HG03342 (cell line): ENCODE measurements at regions not wholly inside any gene's neighbourhood (a gene's known extent, or its start where the extent isn't known, plus 50 kb on each side); places are given as distances from the start of the nearest gene placed in this dataset.

Source experiments
- ATAC-seq: cut with Tn5 transposase; IDR thresholded peaks from one replicate; pipeline ENCODE4 v1.9.1; 2021; ENCODE audit warnings: mild to moderate bottlenecking, moderate library complexity; ENCODE audit not compliant: unreplicated experiment

- no peak for ATAC-seq
These were observed 260.9 kb downstream of the BMP4 start for GRCh38 chr14:53695692-53696214.

DNA sequence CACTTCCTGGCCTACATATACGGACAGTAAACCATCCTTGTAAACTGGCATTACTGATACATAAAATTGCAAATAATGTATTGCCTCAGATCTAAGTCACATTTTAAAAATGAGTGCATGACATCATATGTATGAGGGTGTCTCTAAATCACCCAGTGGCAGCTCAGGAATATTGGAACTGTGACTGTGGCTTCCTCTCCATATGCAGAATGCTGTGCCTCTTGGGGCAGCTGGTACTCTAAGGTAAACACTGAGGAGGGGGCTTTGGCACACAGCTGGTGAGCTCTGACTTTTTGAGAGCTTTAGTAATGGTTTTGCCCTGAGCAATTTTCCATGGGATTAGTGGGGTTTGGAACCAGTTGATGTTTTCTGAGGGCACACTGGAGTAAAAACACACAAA lies 263.7 kb downstream of the BMP4 start:
- no peak for ATAC-seq

- ATAC-seq = no peak
These were observed 264.2 kb downstream of the BMP4 start for GRCh38 chr14:53692451-53692850.

- no peak for ATAC-seq
These were observed 273.4 kb downstream of the BMP4 start for GRCh38 chr14:53683229-53683628.

DNA sequence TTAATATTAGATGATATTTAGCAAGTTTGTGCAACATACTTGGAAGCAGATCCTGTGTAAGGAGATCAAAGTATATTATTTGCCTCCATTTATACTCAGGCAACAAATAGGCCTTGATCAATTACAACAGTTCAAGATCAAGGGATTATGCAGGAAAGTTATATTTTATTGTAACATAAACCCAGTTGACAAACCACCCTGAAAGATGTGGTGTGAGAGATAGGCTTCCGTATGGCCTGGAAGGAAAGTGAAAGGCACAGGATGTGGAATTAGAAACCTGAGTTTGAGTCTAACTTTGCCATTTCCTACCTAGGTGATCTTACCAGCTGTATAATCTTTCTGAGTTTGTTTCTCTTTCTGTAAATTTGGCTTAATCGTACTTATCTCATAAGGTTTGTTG lies 284.1 kb downstream of the BMP4 start:
- no peak for ATAC-seq

GRCh38 chr14:53670701-53671100 lies 285.9 kb downstream of the BMP4 start:
- ATAC-seq = no peak

DNA sequence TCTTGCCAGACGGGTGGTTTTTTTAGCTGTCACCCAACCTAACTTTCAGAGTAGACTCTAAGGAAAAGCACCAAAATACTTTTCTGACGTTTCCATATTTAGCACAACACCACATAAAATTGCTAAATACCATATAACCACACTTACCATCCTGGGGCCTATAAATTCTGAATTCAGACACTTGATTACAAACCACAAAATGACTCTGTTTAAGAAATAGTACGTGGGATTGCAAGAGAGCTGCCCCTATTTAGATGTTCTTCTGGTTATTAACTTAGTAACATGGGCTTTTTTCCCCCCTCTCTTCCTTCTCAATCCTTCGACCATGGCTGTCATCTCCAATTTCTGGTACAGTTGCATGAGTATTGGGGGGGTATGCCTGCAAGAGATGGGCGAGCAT lies 287.7 kb downstream of the BMP4 start:
- no peak for ATAC-seq

GRCh38 chr14:53663709-53664108 lies 292.9 kb downstream of the BMP4 start:
- ATAC-seq = no peak

DNA sequence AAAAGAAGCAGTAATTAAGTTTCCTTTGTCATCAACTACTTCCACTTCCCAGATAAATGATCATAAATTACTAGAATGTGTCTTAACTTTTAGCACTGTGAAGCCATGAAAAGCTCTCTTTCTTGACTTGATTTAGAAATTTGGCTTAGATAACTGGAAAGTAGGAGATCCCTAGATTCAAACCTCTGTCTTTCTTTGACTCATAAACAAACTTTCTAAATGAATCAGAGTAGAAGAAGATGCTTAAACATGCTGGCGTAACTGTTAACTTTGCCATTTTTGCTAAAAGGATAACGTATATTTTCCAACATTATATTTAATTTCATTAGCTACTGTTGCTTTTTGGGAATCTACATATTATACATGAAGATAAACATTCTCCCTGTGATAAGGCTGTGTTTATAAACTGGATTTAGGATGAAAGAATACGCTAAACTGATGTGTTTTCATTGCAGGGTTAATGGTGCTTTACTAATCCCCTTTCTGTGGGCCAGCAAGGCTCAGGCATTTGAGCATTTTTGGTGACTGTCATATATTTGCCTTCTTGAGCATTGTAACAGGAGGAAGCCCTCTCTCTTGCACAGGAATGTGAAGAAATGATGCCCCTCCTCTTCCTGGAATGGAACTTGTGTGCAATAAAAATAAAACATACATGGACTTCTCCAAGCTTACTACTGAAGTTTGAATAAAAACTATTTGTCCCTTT lies 301.4 kb downstream of the BMP4 start:
- ATAC-seq = peak; percentile 57

DNA sequence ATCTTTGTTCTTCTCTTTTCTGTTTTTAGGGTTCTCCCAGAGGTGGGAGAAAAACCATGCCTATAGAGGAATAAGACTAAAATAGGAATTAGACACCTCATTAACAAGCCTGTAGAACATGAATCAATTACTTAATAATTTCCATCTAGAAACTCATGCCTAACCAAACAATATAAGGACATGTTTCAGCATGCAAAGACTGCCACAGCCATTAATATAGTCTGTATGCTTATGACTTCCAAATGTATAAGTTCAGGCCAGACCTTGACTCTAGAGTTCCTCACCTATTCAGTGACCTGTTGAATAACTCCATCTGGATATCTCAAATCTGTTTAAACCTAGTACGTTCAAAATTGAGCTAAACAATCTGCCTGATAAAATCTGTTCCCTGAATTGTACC lies 304.6 kb downstream of the BMP4 start:
- no peak for ATAC-seq

GRCh38 chr14:53651096-53651740 lies 305.4 kb downstream of the BMP4 start:
- no peak for ATAC-seq

- ATAC-seq = no peak
These were observed 309.7 kb downstream of the BMP4 start for GRCh38 chr14:53646925-53647324.

GRCh38 chr14:53640695-53641094 lies 315.9 kb downstream of the BMP4 start:
- no peak for ATAC-seq

- ATAC-seq = no peak
These were observed 317.7 kb downstream of the BMP4 start for GRCh38 chr14:53638966-53639365.

- no peak for ATAC-seq
These were observed 321.8 kb downstream of the BMP4 start for GRCh38 chr14:53634793-53635192.

- ATAC-seq = no peak
These were observed 326.3 kb downstream of the BMP4 start for GRCh38 chr14:53630336-53630735.

DNA sequence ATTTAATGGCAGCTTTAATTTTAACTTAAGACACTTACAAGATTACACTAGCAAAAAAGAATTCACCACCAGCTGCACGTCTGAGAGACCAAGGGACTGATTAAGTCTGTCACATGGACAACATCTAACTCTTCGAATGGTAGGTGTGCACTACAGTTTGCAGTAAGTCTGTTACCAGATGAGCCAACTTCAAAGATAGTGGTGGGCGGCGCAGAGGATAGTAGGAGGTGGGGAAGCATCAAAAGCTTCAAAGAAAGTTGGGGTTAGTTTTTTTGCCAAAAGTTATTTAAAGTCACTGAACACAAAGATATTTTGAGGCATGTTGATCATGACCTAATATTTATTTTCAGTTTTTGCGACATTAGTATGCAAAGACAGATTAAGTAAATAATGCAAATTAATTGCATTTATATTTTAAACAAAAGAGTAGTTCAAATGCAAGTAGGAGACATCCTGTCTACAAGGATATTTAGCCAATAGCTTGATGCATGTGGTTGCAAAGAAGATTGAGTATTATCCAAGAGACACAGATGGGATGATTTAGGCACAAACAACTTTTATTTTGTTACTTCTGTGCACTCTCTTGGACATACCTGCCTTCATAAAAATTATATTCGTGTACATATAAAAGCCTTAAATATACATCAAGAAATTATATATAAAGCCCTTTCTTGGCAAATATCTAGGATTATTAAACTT lies 327.7 kb downstream of the BMP4 start:
- no peak for ATAC-seq

- ATAC-seq = no peak
These were observed 328.4 kb downstream of the BMP4 start for GRCh38 chr14:53628261-53628660.

DNA sequence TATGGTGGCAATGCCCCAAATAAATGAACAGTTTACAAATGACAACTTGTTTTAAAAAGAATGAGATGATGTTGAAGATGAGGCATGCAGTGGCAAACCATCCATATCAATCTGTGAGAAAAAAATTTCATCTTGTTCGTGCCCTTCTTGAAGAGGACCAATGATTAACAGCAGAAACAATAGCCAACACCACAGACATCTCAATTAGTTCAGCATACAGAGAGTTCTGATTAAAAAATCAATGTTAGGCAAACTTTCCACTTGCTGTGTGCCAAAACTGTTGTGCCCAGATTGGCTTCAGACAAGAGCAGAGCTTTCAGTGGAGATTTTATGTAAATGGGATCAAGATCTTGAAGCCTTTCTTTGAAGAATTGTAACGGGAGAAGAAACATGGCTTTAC lies 329.9 kb downstream of the BMP4 start:
- ATAC-seq = no peak

DNA sequence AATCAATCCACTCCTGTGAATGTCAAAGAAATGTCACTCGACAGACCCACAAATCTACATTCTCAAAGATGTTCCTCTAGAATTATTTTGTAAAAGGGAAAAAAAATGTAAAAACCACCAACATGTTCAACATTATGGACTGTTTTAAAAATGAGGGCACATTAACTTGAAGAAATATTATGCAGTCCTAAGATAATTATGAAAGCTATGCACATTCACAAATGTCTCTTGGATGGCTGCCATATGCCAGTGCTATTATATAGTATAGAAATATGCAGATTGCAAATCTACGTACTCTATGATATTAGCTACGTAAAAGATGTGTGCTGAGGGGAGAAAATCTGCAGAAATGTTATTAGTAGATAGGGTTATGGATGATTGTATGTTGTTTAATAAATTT lies 334.2 kb downstream of the BMP4 start:
- no peak for ATAC-seq

- ATAC-seq = no peak
These were observed 334.7 kb downstream of the BMP4 start for GRCh38 chr14:53621921-53622320.

GRCh38 chr14:53621433-53621832 lies 335.2 kb downstream of the BMP4 start:
- ATAC-seq = peak; percentile 51
